GM12801 (cell line): ENCODE measurements at regions not wholly inside any gene's neighbourhood (a gene's known extent, or its start where the extent isn't known, plus 50 kb on each side); places are given as distances from the start of the nearest gene placed in this dataset.

Experiments
- CTCF ChIP-seq: IDR thresholded peaks from one replicate; pipeline ENCODE4 v1.5.1; 2011; ENCODE audit warnings: control low read depth; ENCODE audit not compliant: insufficient read length; ENCODE audit errors: extremely low read depth

- TF ChIP-seq CTCF: no peak
Observed at GRCh38 chr3:6282918-6283317, 578.0 kb upstream of the GRM7 start.

GRCh38 chr3:6287088-6287875 is 573.6 kb upstream of the GRM7 start:
- TF ChIP-seq CTCF: no peak

- TF ChIP-seq CTCF: no peak
Observed at GRCh38 chr3:6301626-6302025, 559.3 kb upstream of the GRM7 start.

- no peak for TF ChIP-seq CTCF
Observed at GRCh38 chr3:6315906-6316305, 545.0 kb upstream of the GRM7 start.

- no peak for TF ChIP-seq CTCF
Observed at GRCh38 chr3:6321999-6322398, 538.9 kb upstream of the GRM7 start.

- no peak for TF ChIP-seq CTCF
Observed at GRCh38 chr3:6326771-6327170, 534.1 kb upstream of the GRM7 start.

- no peak for TF ChIP-seq CTCF
Observed at GRCh38 chr3:6351752-6352151, 509.2 kb upstream of the GRM7 start.
